CD8-positive, alpha-beta memory T cell (primary cell): ENCODE measurements at regions not wholly inside any gene's neighbourhood (a gene's known extent, or its start where the extent isn't known, plus 50 kb on each side); places are given as distances from the start of the nearest gene placed in this dataset.

Source experiments
- CTCF ChIA-PET: fragments of 350-600 bp; sonication (Branson Sonifier 250); formaldehyde crosslinking; loops from one replicate; lab custom pipeline; 2021; ENCODE audit warnings: antibody characterized with exemption; lab: Charles Lee
- POLR2A ChIA-PET: fragments of 350-600 bp; sonication (Branson Sonifier 250); formaldehyde crosslinking; loops from one replicate; lab custom pipeline; 2021; ENCODE audit warnings: antibody characterized with exemption; lab: Charles Lee
- DNase-seq, 5 donors: peaks; one replicate each; pipeline versions ENCODE4 v3.0.0 to v3.0.0-alpha.2; 2020 to 2022; ENCODE audit warnings: mixed read lengths in 1 of 5
- H3K27ac ChIP-seq: one replicate; pipeline ENCODE4 v1.7.0; 2013; ENCODE audit warnings: low read depth, mild to moderate bottlenecking, low read length, moderate library complexity
- H3K27me3 ChIP-seq: 2 replicates; pipeline ENCODE4 v1.7.0; 2013; ENCODE audit warnings: low read length, mild to moderate bottlenecking; ENCODE audit not compliant: insufficient read depth, poor library complexity, severe bottlenecking
- H3K36me3 ChIP-seq: 2 replicates; pipeline ENCODE4 v1.7.0; 2013; ENCODE audit warnings: mild to moderate bottlenecking, low read length, moderate library complexity; ENCODE audit not compliant: insufficient read depth
- H3K4me1 ChIP-seq: 2 replicates; pipeline ENCODE4 v1.7.0; 2013; ENCODE audit warnings: mild to moderate bottlenecking, low read length, moderate library complexity; ENCODE audit not compliant: insufficient read depth
- H3K4me3 ChIP-seq: 2 replicates; pipeline ENCODE4 v1.7.0; 2013; ENCODE audit warnings: mild to moderate bottlenecking, low read length
- H3K9me3 ChIP-seq: 2 replicates; pipeline ENCODE4 v1.7.0; 2013; ENCODE audit warnings: mild to moderate bottlenecking, low read length
- H3K27ac Mint-ChIP-seq, 8 donors: one replicate each; pipeline ENCODE4 v1.8.0; 2020 to 2021; ENCODE audit warnings: mixed read lengths in 8 of 8, mild to moderate bottlenecking in 6 of 8, inconsistent platforms in 3 of 8, moderate library complexity in 3 of 8
- H3K27me3 Mint-ChIP-seq, 2 donors: one replicate each; pipeline ENCODE4 v1.8.0; 2020 to 2021; ENCODE audit warnings: mixed read lengths in 2 of 2, mild to moderate bottlenecking in 1 of 2, moderate library complexity in 1 of 2
- H3K36me3 Mint-ChIP-seq, 3 donors: one replicate each; pipeline ENCODE4 v1.8.0; 2020 to 2021; ENCODE audit warnings: mixed read lengths in 3 of 3, inconsistent platforms in 1 of 3, mild to moderate bottlenecking in 1 of 3
- H3K4me1 Mint-ChIP-seq, 3 donors: one replicate each; pipeline ENCODE4 v1.8.0; 2020 to 2021; ENCODE audit warnings: mixed read lengths in 3 of 3, inconsistent platforms in 1 of 3, mild to moderate bottlenecking in 1 of 3
- H3K4me3 Mint-ChIP-seq, 7 donors: one replicate each; pipeline ENCODE4 v1.8.0; 2020 to 2021; ENCODE audit warnings: mixed read lengths in 7 of 7, mild to moderate bottlenecking in 6 of 7, moderate library complexity in 4 of 7, inconsistent platforms in 2 of 7
- H3K9me3 Mint-ChIP-seq, 5 donors: one replicate each; pipeline ENCODE4 v1.8.0; 2020 to 2022; ENCODE audit warnings: mixed read lengths in 5 of 5, mild to moderate bottlenecking in 3 of 5, moderate library complexity in 2 of 5, inconsistent platforms in 1 of 5

GRCh38 chr4:165580351-165580905 is 201.6 kb downstream of the CPE start:
- no peak overlapping the region for H3K4me3 Mint-ChIP-seq
- no peak overlapping the region for H3K27ac Mint-ChIP-seq
- CTCF ChIA-PET, result no interaction called here
- Histone ChIP-seq H3K9me3 (no peaks in the 10 kb centered on the region), H3K36me3 (no peaks in the 10 kb centered on the region), H3K4me3 (no peak overlapping the region), H3K4me1 (no peaks in the 10 kb centered on the region), H3K27ac (no peak overlapping the region), H3K27me3 (no peaks in the 10 kb centered on the region)
- H3K9me3 Mint-ChIP-seq, result peaks cover 0 to 3% (median 2%) of the 10 kb centered on the region in 5 donors
- no peaks in the 10 kb centered on the region for H3K36me3 Mint-ChIP-seq
- no peaks in the 10 kb centered on the region for H3K27me3 Mint-ChIP-seq
- DNase-seq, result no peak
- H3K4me1 Mint-ChIP-seq, result peaks cover 3 to 11% (median 8%) of the 10 kb centered on the region in 3 donors
- POLR2A ChIA-PET, result no interaction called here

GRCh38 chr4:165583341-165583740 is 204.5 kb downstream of the CPE start:
- H3K27me3 Mint-ChIP-seq, result no peaks in the 10 kb centered on the region
- H3K4me1 Mint-ChIP-seq, result no peaks in the 10 kb centered on the region
- ChIA-PET CTCF (no interaction called here), POLR2A (no interaction called here)
- no peak overlapping the region for H3K27ac ChIP-seq
- no peaks in the 10 kb centered on the region for H3K4me1 ChIP-seq
- H3K4me3 ChIP-seq, result no peak overlapping the region
- no peak for DNase-seq
- H3K27ac Mint-ChIP-seq, result no peak overlapping the region
- no peak overlapping the region for H3K4me3 Mint-ChIP-seq
- no peaks in the 10 kb centered on the region for H3K36me3 Mint-ChIP-seq
- H3K27me3 ChIP-seq, result no peaks in the 10 kb centered on the region
- no peaks in the 10 kb centered on the region for H3K36me3 ChIP-seq
- peaks cover 0 to 3% (median 0%) of the 10 kb centered on the region in 5 donors for H3K9me3 Mint-ChIP-seq
- no peaks in the 10 kb centered on the region for H3K9me3 ChIP-seq

DNA sequence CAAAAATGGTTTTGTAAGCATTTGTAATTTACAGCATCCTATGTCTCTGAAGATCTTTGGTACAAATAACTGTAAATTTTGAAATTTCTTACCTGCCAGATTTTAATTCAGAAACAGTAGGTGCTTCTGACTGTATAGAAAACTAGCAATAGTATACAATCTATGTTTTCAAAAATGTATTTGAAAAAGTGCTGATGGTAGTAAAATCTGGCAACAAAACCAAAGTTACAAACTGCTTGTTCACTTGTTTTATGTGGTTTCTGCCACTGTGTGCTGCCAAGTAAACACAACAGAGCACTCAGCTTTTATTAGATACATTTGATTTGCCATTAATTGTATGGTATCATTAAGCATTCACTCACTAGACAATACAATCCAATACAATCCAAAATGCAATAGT is 206.1 kb downstream of the CPE start:
- no peak for DNase-seq
- peaks cover 0 to 4% (median 2%) of the 10 kb centered on the region in 5 donors for H3K9me3 Mint-ChIP-seq
- Histone ChIP-seq H3K9me3 (no peaks in the 10 kb centered on the region), H3K36me3 (no peaks in the 10 kb centered on the region), H3K4me3 (no peak overlapping the region), H3K27ac (no peak overlapping the region), H3K27me3 (no peaks in the 10 kb centered on the region), H3K4me1 (no peaks in the 10 kb centered on the region)
- ChIA-PET POLR2A (no interaction called here), CTCF (no interaction called here)
- no peak overlapping the region for H3K27ac Mint-ChIP-seq
- no peaks in the 10 kb centered on the region for H3K36me3 Mint-ChIP-seq
- no peak overlapping the region for H3K4me3 Mint-ChIP-seq
- H3K27me3 Mint-ChIP-seq, result peaks cover 0 to under 1% of the 10 kb centered on the region in 2 donors
- no peaks in the 10 kb centered on the region for H3K4me1 Mint-ChIP-seq

DNA sequence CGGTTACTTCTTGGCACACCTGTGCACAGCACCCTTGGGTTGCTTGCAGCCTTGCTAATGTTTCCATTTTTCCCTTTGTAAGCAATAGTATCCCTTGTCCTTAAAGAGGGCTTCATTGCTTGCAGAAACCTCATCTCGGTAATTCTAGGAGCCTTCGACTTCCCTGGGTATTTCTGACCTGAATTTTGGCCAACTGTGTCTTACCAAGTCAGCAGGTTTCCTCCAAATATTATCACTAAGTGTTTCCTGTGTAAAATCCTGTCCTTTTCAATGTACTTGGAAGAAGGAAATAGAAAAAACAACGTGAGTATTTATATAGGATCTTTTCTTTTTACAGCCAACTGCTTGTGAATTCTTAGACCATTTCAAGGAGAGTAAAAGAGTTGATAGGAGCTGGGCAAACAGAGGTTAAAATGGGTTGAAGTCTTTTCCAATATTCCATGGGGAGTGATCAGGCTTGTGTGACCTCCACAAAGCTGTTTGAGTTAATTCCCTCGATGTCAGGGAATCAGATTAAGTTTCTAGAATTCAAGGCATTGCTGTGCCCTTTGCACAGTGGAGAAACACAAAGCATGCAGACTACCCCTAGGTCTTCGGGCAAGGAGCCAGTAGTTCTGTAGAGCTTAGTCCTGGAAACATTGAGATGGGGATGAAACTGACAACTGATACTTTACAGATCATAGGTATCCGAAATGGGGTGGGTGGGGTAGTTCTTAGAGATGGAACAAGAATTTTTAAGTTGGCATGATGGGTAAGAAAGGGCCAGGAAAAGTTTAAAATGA is 209.9 kb downstream of the CPE start:
- POLR2A ChIA-PET, result no interaction called here
- Mint-ChIP-seq H3K36me3 (no peaks in the 10 kb centered on the region), H3K4me1 (no peaks in the 10 kb centered on the region), H3K27ac (no peak overlapping the region), H3K27me3 (peaks cover 0 to 5% of the 10 kb centered on the region in 2 donors), H3K9me3 (peaks cover 0 to 5% (median 0%) of the 10 kb centered on the region in 5 donors), H3K4me3 (no peak overlapping the region)
- Histone ChIP-seq H3K27ac (no peak overlapping the region), H3K4me1 (no peaks in the 10 kb centered on the region), H3K36me3 (no peaks in the 10 kb centered on the region), H3K4me3 (no peak overlapping the region), H3K27me3 (no peaks in the 10 kb centered on the region), H3K9me3 (no peaks in the 10 kb centered on the region)
- no peak for DNase-seq
- CTCF ChIA-PET, result no interaction called here

DNA sequence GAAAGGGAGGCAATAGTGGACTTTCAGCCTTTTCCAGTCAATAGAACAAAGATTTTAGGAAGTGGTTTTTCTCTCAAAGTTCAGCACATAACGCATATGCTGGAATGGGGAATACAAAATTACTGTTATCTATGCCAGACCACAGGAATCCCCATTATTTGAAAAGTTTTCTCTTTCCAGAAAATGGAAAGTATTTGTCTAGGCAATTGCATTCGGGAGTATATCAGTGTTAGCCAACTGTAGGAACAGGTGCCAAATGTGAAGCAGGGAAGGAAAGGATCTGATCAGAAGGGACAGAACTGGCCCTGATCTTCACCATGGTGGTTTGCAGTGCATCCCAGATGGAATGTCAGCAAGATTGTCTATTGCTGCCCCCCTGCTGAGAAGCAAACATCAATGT is 213.6 kb downstream of the CPE start:
- Mint-ChIP-seq H3K4me1 (no peaks in the 10 kb centered on the region), H3K36me3 (no peaks in the 10 kb centered on the region)
- CTCF ChIA-PET, result no interaction called here

GRCh38 chr4:165597581-165598480 is 219.0 kb downstream of the CPE start:
- CTCF ChIA-PET, result no interaction called here

More for the DNA sequence above, 213.6 kb downstream of the CPE start:
- DNase-seq, result no peak
- POLR2A ChIA-PET, result no interaction called here
- Histone ChIP-seq H3K27me3 (no peaks in the 10 kb centered on the region), H3K4me1 (no peaks in the 10 kb centered on the region), H3K27ac (no peak overlapping the region), H3K36me3 (no peaks in the 10 kb centered on the region), H3K9me3 (no peaks in the 10 kb centered on the region), H3K4me3 (no peak overlapping the region)
- Mint-ChIP-seq H3K27me3 (peaks cover 0 to 5% of the 10 kb centered on the region in 2 donors), H3K9me3 (peaks cover 0 to 5% (median 0%) of the 10 kb centered on the region in 5 donors), H3K4me3 (no peak overlapping the region), H3K27ac (no peak overlapping the region)

GRCh38 chr4:165600959-165601683 is 222.3 kb downstream of the CPE start:
- DNase-seq, result no peak
- Histone ChIP-seq H3K27me3 (no peaks in the 10 kb centered on the region), H3K27ac (no peak overlapping the region), H3K9me3 (no peaks in the 10 kb centered on the region), H3K36me3 (no peaks in the 10 kb centered on the region), H3K4me1 (no peaks in the 10 kb centered on the region), H3K4me3 (no peak overlapping the region)
- no peaks in the 10 kb centered on the region for H3K9me3 Mint-ChIP-seq
- no peak overlapping the region for H3K4me3 Mint-ChIP-seq
- ChIA-PET CTCF (no interaction called here), POLR2A (no interaction called here)
- no peaks in the 10 kb centered on the region for H3K36me3 Mint-ChIP-seq
- no peaks in the 10 kb centered on the region for H3K4me1 Mint-ChIP-seq
- H3K27ac Mint-ChIP-seq, result no peak overlapping the region
- H3K27me3 Mint-ChIP-seq, result no peaks in the 10 kb centered on the region

More at GRCh38 chr4:165597581-165598480, 219.0 kb downstream of the CPE start:
- no peaks in the 10 kb centered on the region for H3K27me3 ChIP-seq
- H3K27me3 Mint-ChIP-seq, result no peaks in the 10 kb centered on the region
- H3K27ac Mint-ChIP-seq, result no peak overlapping the region
- no peaks in the 10 kb centered on the region for H3K9me3 ChIP-seq
- H3K27ac ChIP-seq, result no peak overlapping the region
- no peaks in the 10 kb centered on the region for H3K4me1 Mint-ChIP-seq
- POLR2A ChIA-PET, result no interaction called here
- DNase-seq, result no peak
- no peaks in the 10 kb centered on the region for H3K36me3 ChIP-seq
- no peaks in the 10 kb centered on the region for H3K4me1 ChIP-seq
- no peaks in the 10 kb centered on the region for H3K9me3 Mint-ChIP-seq
- no peak overlapping the region for H3K4me3 Mint-ChIP-seq
- no peak overlapping the region for H3K4me3 ChIP-seq
- no peaks in the 10 kb centered on the region for H3K36me3 Mint-ChIP-seq
